ENCODE measurements at regions not wholly inside any gene's neighbourhood (a gene's known extent, or its start where the extent isn't known, plus 50 kb on each side); places are given as distances from the start of the nearest gene placed in this dataset.

GRCh38 chr11:95364324-95365295, 133.6 kb upstream of the SESN3 start:
- H3K14ac ChIP-seq (ENCODE audit: insufficient read length), result no peak overlapping the region
- peak overlapping the region; percentile 0 for H3K56ac ChIP-seq (replicated peaks; ENCODE audit: insufficient read length, low read depth, low read length)
- H2BK120ac ChIP-seq (replicated peaks; ENCODE audit: low read depth, low read length), result peak overlapping the region; percentile 51
- no peak overlapping the region for H3K4me3 ChIP-seq (ENCODE audit: extremely low read depth in 1 of 4, insufficient read depth in 2 of 4, low read depth in 3 of 4, low read length in 4 of 4)
- DNase-seq (ENCODE audit: low read depth in 1 of 2, low spot score in 2 of 2) (no peak), FAIRE-seq (no peak)
- H3K23me2 ChIP-seq (ENCODE audit: low read depth, low read length), result no peaks in the 10 kb centered on the region; the same call in 1 of the 2 replicates
- no peak overlapping the region for H3K23ac ChIP-seq (ENCODE audit: insufficient read length)
- no peak overlapping the region; the same call in 1 of the 2 replicates for H3K18ac ChIP-seq (ENCODE audit: extremely low read depth, low read length)
- peak overlapping the region; percentile 67; the same call in 1 of the 2 replicates for H2BK20ac ChIP-seq (ENCODE audit: low read length)
- no peaks in the 10 kb centered on the region for H3K27me3 ChIP-seq (replicated peaks in 1 of 4; ENCODE audit: control insufficient read depth in 3 of 4, extremely low read depth in 1 of 4, insufficient read depth in 3 of 4, low read length in 3 of 4)
- H3K9me3 ChIP-seq (ENCODE audit: insufficient read depth in 2 of 2, low read depth in 1 of 2, low read length in 1 of 2), result no peaks in the 10 kb centered on the region
- no peak overlapping the region for H3K4me2 ChIP-seq (ENCODE audit: insufficient read depth in 1 of 2, low read depth in 2 of 2, low read length in 2 of 2)
- H3K4ac ChIP-seq (replicated peaks; ENCODE audit: insufficient read length, low read depth, low read length), result no peak overlapping the region
- H4K20me1 ChIP-seq (replicated peaks in 1 of 2; ENCODE audit: control insufficient read depth in 1 of 2, insufficient read depth in 2 of 2, low read length in 2 of 2), result no peaks in the 10 kb centered on the region
- CTCF ChIA-PET (ENCODE audit: partially characterized antibody), result interaction anchor here (0.6 to 1.3 kb wide), 7 partner anchors 11 to 341 kb away, joined by 3 to 4 read pairs (median 3); no protein-coding TSS in a partner anchor
- H3K79me1 ChIP-seq (ENCODE audit: low read depth, low read length), result no peaks in the 10 kb centered on the region
- POLR2A ChIA-PET (ENCODE audit: partially characterized antibody), result interaction anchor here (1.7 kb wide), 1 partner anchor 133 kb away, joined by 3 read pairs; the partner anchor contains the start of gene SESN3
- no peaks in the 10 kb centered on the region for H3K79me2 ChIP-seq (ENCODE audit: control insufficient read depth in 1 of 2, insufficient read depth in 2 of 2, low read length in 2 of 2)
- H2BK5ac ChIP-seq (ENCODE audit: low read depth, low read length), result 0 out of 2 replicates have a peak overlapping the region, but pooled peaks have one; percentile 20
- H4K91ac ChIP-seq (replicated peaks; ENCODE audit: insufficient read length, low read length), result peak overlapping the region; percentile 59
- WGBS, 2 experiments (ENCODE audit: extremely low coverage in 1 of 2, insufficient coverage in 1 of 2, insufficient read length in 1 of 2, insufficient replicate concordance in 2 of 2, low coverage in 1 of 2, low lambda C conversion rate in 2 of 2, missing lambda C conversion rate in 1 of 2), result 88% methylated on average over 4 of the region's 4 CpGs; no CpG with 5 or more reads in 1 of the 2 experiments
- H2BK12ac ChIP-seq (ENCODE audit: low read depth, low read length), result peak overlapping the region; percentile 32; the same call in 1 of the 2 replicates
- H3K27ac ChIP-seq (ENCODE audit: low read depth, low read length), result no peak overlapping the region
- H3K4me1 ChIP-seq (replicated peaks in 1 of 4; ENCODE audit: control insufficient read depth in 3 of 4, insufficient read depth in 4 of 4, low read length in 3 of 4), result peaks cover 7 to 13% (median 8%) of the 10 kb centered on the region in 4 experiments; a peak in 6 of 7 replicates
- 0 out of 2 replicates have a peak overlapping the region, but pooled peaks have one; percentile 33 for H2AK5ac ChIP-seq (ENCODE audit: low read depth, low read length)
- H2AFZ ChIP-seq (ENCODE audit: low read length), result no peak overlapping the region
- H3K36me3 ChIP-seq (ENCODE audit: control insufficient read depth in 2 of 4, insufficient read depth in 4 of 4, low read length in 3 of 4), result no peaks in the 10 kb centered on the region
- H3K9ac ChIP-seq (replicated peaks in 1 of 4; ENCODE audit: extremely low read depth in 1 of 4, low read depth in 3 of 4, low read length in 3 of 4), result no peak overlapping the region
- no peak overlapping the region for H2BK15ac ChIP-seq (ENCODE audit: low read length)
- no peak overlapping the region for H4K8ac ChIP-seq (ENCODE audit: extremely low read depth, insufficient read depth, low read length)
- H4K5ac ChIP-seq (ENCODE audit: insufficient read length, low read depth, low read length), result no peak overlapping the region
- no peak for TF ChIP-seq TAF7 (optimal IDR thresholded peaks at IDR 0.05; ENCODE audit: borderline replicate concordance, low read depth, low read length)
- no peak for TF ChIP-seq CHD2 (IDR thresholded peaks at IDR 0.05; ENCODE audit: low read length)
- no peak for TF ChIP-seq NRF1 (IDR thresholded peaks at IDR 0.05; ENCODE audit: low read depth, low read length)
- no peak for TF ChIP-seq ASH2L (IDR thresholded peaks at IDR 0.05; ENCODE audit: low read length)
- TF ChIP-seq EGR1 (IDR thresholded peaks at IDR 0.05; ENCODE audit: borderline replicate concordance, low read depth, low read length), result no peak
- no peak for TF ChIP-seq CBX5 (IDR thresholded peaks at IDR 0.05; ENCODE audit: low read depth, low read length)
- TF ChIP-seq SP2 (IDR thresholded peaks at IDR 0.05; ENCODE audit: low read length), result no peak
- no peak for TF ChIP-seq BCL11A (IDR thresholded peaks at IDR 0.05; ENCODE audit: low read depth in 2 of 2, low read length in 2 of 2)
- no peak for TF ChIP-seq POLR2AphosphoS5 (IDR thresholded peaks at IDR 0.05; ENCODE audit: low read depth, low read length)
- no peak for TF ChIP-seq KDM4A (IDR thresholded peaks at IDR 0.05; ENCODE audit: low read depth, low read length, severe bottlenecking)
- no peak for TF ChIP-seq SIX5 (IDR thresholded peaks at IDR 0.05; ENCODE audit: low read depth, low read length)
- TF ChIP-seq CTBP2 (IDR thresholded peaks at IDR 0.05; ENCODE audit: borderline replicate concordance, insufficient read depth, insufficient read length, low read length), result no peak
